NCI-H1105 treated with DMSO at 0.1 percent for 48 hours (cell line): ENCODE measurements at regions not wholly inside any gene's neighbourhood (a gene's known extent, or its start where the extent isn't known, plus 50 kb on each side); places are given as distances from the start of the nearest gene placed in this dataset.

Experiments
- DNase-seq: peaks from one replicate; lab custom pipeline; 2025; lab: John Stamatoyannopoulos, UW

GRCh38 chr13:103188713-103189326 is 122.6 kb upstream of the SLC10A2 start:
- peak; percentile 21 for DNase-seq

GRCh38 chr13:103187721-103188156 is 121.5 kb upstream of the SLC10A2 start:
- DNase-seq, result no peak

GRCh38 chr13:103184413-103184812 is 118.2 kb upstream of the SLC10A2 start:
- no peak for DNase-seq

- DNase-seq, result no peak
Measured at GRCh38 chr13:103178986-103179943, 113.0 kb upstream of the SLC10A2 start.

- no peak for DNase-seq
Measured at GRCh38 chr13:103174966-103175365, 108.7 kb upstream of the SLC10A2 start.

- DNase-seq, result no peak
Measured at GRCh38 chr13:103168901-103169508, 102.8 kb upstream of the SLC10A2 start.

- DNase-seq, result peak; percentile 62
Measured at GRCh38 chr13:103164251-103164650, 98.0 kb upstream of the SLC10A2 start.

- DNase-seq, result no peak
Measured at GRCh38 chr13:103161476-103161875, 95.3 kb upstream of the SLC10A2 start.

- no peak for DNase-seq
Measured at GRCh38 chr13:103157434-103158145, 91.4 kb upstream of the SLC10A2 start.

GRCh38 chr13:103157016-103157415 is 90.8 kb upstream of the SLC10A2 start:
- DNase-seq, result no peak

GRCh38 chr13:103156346-103156998 is 90.3 kb upstream of the SLC10A2 start:
- no peak for DNase-seq

GRCh38 chr13:103153466-103153865 is 87.2 kb upstream of the SLC10A2 start:
- DNase-seq, result no peak

- DNase-seq, result no peak
Measured at GRCh38 chr13:103147961-103148360, 81.7 kb upstream of the SLC10A2 start.

- no peak for DNase-seq
Measured at GRCh38 chr13:103145442-103145841, 79.2 kb upstream of the SLC10A2 start.

GRCh38 chr13:103143432-103143831 is 77.2 kb upstream of the SLC10A2 start:
- DNase-seq, result no peak

- no peak for DNase-seq
Measured at GRCh38 chr13:103142151-103142550, 75.9 kb upstream of the SLC10A2 start.

GRCh38 chr13:103140001-103140671 is 73.9 kb upstream of the SLC10A2 start:
- peak; percentile 30 for DNase-seq

GRCh38 chr13:103134271-103134670 is 68.1 kb upstream of the SLC10A2 start:
- no peak for DNase-seq

- peak; percentile 51 for DNase-seq
Measured at GRCh38 chr13:103133556-103133955, 67.3 kb upstream of the SLC10A2 start.

GRCh38 chr13:103130681-103131210 is 64.5 kb upstream of the SLC10A2 start:
- DNase-seq, result no peak

- DNase-seq, result no peak
Measured at GRCh38 chr13:103130146-103130545, 63.9 kb upstream of the SLC10A2 start.
